GM18858 (cell line): ENCODE measurements at regions not wholly inside any gene's neighbourhood (a gene's known extent, or its start where the extent isn't known, plus 50 kb on each side); places are given as distances from the start of the nearest gene placed in this dataset.

Source experiments
- ATAC-seq: cut with Tn5 transposase; IDR thresholded peaks from one replicate; pipeline ENCODE4 v1.9.1; 2021; ENCODE audit not compliant: unreplicated experiment

- ATAC-seq: no peak
Observed at GRCh38 chr12:88310069-88310468, 168.0 kb downstream of the TMTC3 start.

- no peak for ATAC-seq
Observed at GRCh38 chr12:88310666-88311065, 168.6 kb downstream of the TMTC3 start.

GRCh38 chr12:88313554-88313953 lies 171.4 kb downstream of the TMTC3 start:
- ATAC-seq: peak; percentile 63

GRCh38 chr12:88314706-88315105 lies 172.6 kb downstream of the TMTC3 start:
- no peak for ATAC-seq

- no peak for ATAC-seq
Observed at GRCh38 chr12:88318726-88319125, 176.6 kb downstream of the TMTC3 start.

GRCh38 chr12:88325076-88325815 lies 183.1 kb downstream of the TMTC3 start:
- ATAC-seq: no peak

GRCh38 chr12:88325816-88326189 lies 183.7 kb downstream of the TMTC3 start:
- ATAC-seq: no peak

- no peak for ATAC-seq
Observed at GRCh38 chr12:88327276-88327675, 185.2 kb downstream of the TMTC3 start.

GRCh38 chr12:88328090-88328489 lies 186.0 kb downstream of the TMTC3 start:
- no peak for ATAC-seq

- ATAC-seq: no peak
Observed at GRCh38 chr12:88329833-88330232, 187.7 kb downstream of the TMTC3 start.

GRCh38 chr12:88334271-88334670 lies 192.2 kb downstream of the TMTC3 start:
- ATAC-seq: peak; percentile 39

GRCh38 chr12:88336076-88336739 lies 194.1 kb downstream of the TMTC3 start:
- ATAC-seq: no peak

GRCh38 chr12:88338486-88338885 lies 196.4 kb downstream of the TMTC3 start:
- ATAC-seq: no peak

- peak; percentile 59 for ATAC-seq
Observed at GRCh38 chr12:88339254-88339949, 197.3 kb downstream of the TMTC3 start.

- ATAC-seq: no peak
Observed at GRCh38 chr12:88339966-88340365, 197.9 kb downstream of the TMTC3 start.

- ATAC-seq: no peak
Observed at GRCh38 chr12:88342251-88342806, 200.2 kb downstream of the TMTC3 start.

GRCh38 chr12:88351146-88351545 lies 209.0 kb downstream of the TMTC3 start:
- no peak for ATAC-seq

GRCh38 chr12:88354691-88355090 lies 212.6 kb downstream of the TMTC3 start:
- ATAC-seq: no peak

- ATAC-seq: no peak
Observed at GRCh38 chr12:88360343-88360742, 218.2 kb downstream of the TMTC3 start.

GRCh38 chr12:88361493-88361892 lies 218.8 kb downstream of the KITLG start:
- no peak for ATAC-seq

GRCh38 chr12:88362439-88362838 lies 217.8 kb downstream of the KITLG start:
- no peak for ATAC-seq

- ATAC-seq: no peak
Observed at GRCh38 chr12:88365403-88365802, 214.9 kb downstream of the KITLG start.
